Prostate gland (tissue), 2 donors: ENCODE measurements at regions not wholly inside any gene's neighbourhood (a gene's known extent, or its start where the extent isn't known, plus 50 kb on each side); places are given as distances from the start of the nearest gene placed in this dataset.

Experiments used
- CTCF ChIP-seq, 4 experiments: fragments of 200-600 bp in 2 of 4; fragments of 450-650 bp in 2 of 4; sonication (generic) in 2 of 4; IDR thresholded peaks; 1 replicate in 3 of 4; 2 replicates in 1 of 4; pipeline ENCODE4 v1.5.1; 2016 to 2019; ENCODE audit warnings: antibody characterized with exemption in 4 of 4, mild to moderate bottlenecking in 2 of 4, moderate library complexity in 2 of 4
- POLR2A ChIP-seq: fragments of 450-650 bp; IDR thresholded peaks from one replicate; pipeline ENCODE4 v1.6.1; 2016; ENCODE audit warnings: antibody characterized with exemption, mild to moderate bottlenecking
- POLR2AphosphoS5 ChIP-seq: sonication (generic); formaldehyde crosslinking; IDR thresholded peaks from one replicate; pipeline ENCODE4 v1.6.1; 2017; ENCODE audit warnings: antibody characterized with exemption

GRCh38 chr11:122330279-122330965, 214.4 kb upstream of the BLID start:
- TF ChIP-seq CTCF (IDR thresholded peaks at IDR 0.05) (no peak), POLR2A (no peak), POLR2AphosphoS5 (no peak)
